Pancreas (tissue), 10 donors: ENCODE measurements at regions not wholly inside any gene's neighbourhood (a gene's known extent, or its start where the extent isn't known, plus 50 kb on each side); places are given as distances from the start of the nearest gene placed in this dataset.

Source experiments
- ATAC-seq, 4 donors: fragments of 200-7000 bp; cut with Tn5 transposase; one replicate each; pipeline versions ENCODE4 v1.8.0 to v1.9.1; 2020; ENCODE audit warnings: mild to moderate bottlenecking in 4 of 4, moderate library complexity in 4 of 4
- DNase-seq, 6 donors: peaks; one replicate each; pipeline ENCODE4 v3.0.0-alpha.2; 2020
- FAIRE-seq: peaks from 2 replicates; lab custom pipeline; 2012; peaks lifted over from hg19 to GRCh38; lab: Jason Lieb, UNC
- H3K27ac ChIP-seq, 4 donors: fragments of 200-600 bp; sonication (generic); 1 replicate in 3 of 4; 2 replicates in 1 of 4; pipeline versions ENCODE4 v1.5.0 to v1.8.0; 2020
- H3K27me3 ChIP-seq, 4 donors: fragments of 200-600 bp; one replicate each; pipeline ENCODE4 v1.8.0; 2021
- H3K36me3 ChIP-seq, 3 donors: fragments of 200-600 bp; sonication (generic) in 1 of 3; one replicate each; pipeline versions ENCODE4 v1.5.0 to v1.8.0; 2020 to 2021
- H3K4me1 ChIP-seq, 3 donors: fragments of 200-600 bp; one replicate each; pipeline ENCODE4 v1.8.0; 2021
- H3K4me3 ChIP-seq, 4 donors: fragments of 200-600 bp; sonication (generic) in 2 of 4; one replicate each; pipeline versions ENCODE4 v1.5.0 to v1.8.0; 2020 to 2021
- H3K9me3 ChIP-seq, 4 donors: fragments of 200-600 bp; one replicate each; pipeline ENCODE4 v1.8.0; 2021
- WGBS, 2 donors: extraction: QIAGEN DNeasy Blood & Tissue Kit; methylation state at CpG; one replicate each; pipeline ENCODE4 v1.1.7; 2013; 5-methylcytosine and 5-hydroxymethylcytosine counted together
- intact Hi-C, 3 donors: fragments of 100-400 bp; cut with DNase I; formaldehyde crosslinking; loops; one replicate each; pipeline versions ENCODE4 v1.11.1 to v1.14.2; 2022
- TF ChIP-seq, protein P1 (sequence below), 4 donors: fragments of 200-600 bp; sonication (generic) in 3 of 4; IDR thresholded peaks; one replicate each; pipeline versions ENCODE4 v1.5.0 to v1.8.0; 2021; ENCODE audit warnings: antibody characterized with exemption in 4 of 4
- donor health status: healthy with polysubstance abuse.
- donor health status: DM: no; HTN: no; CAD: no; lungs with moderate emphysema.
- donor health status: DM: no; HTN: no; CAD: no.
- donor health status: control.
- donor health status: control.
- donor health status: Bipolar disorder and iron deficiency.
- donor health status: DM: yes; HTN: yes; CAD: no.
- donor health status: DM: no; HTN: no; CAD: no.
- donor health status: DM: no; HTN: no; CAD: no.
- donor health status: DM: yes; HTN: yes; CAD: no.

GRCh38 chr2:120517751-120518469 is 172.0 kb downstream of the INHBB start:
- 74 to 84% methylated on average over 7 of the region's 7 CpGs for WGBS, 2 donors
- DNase-seq (peak in 1 of 6 donors; percentile 0), FAIRE-seq (no peak), ATAC-seq (no peak)
- Histone ChIP-seq H3K27me3 (peaks cover 0 to 6% (median 0%) of the 10 kb centered on the region in 4 donors), H3K9me3 (no peaks in the 10 kb centered on the region), H3K36me3 (no peaks in the 10 kb centered on the region), H3K4me3 (no peak overlapping the region), H3K4me1 (no peaks in the 10 kb centered on the region), H3K27ac (no peak overlapping the region)
- TF ChIP-seq, protein P1, sequence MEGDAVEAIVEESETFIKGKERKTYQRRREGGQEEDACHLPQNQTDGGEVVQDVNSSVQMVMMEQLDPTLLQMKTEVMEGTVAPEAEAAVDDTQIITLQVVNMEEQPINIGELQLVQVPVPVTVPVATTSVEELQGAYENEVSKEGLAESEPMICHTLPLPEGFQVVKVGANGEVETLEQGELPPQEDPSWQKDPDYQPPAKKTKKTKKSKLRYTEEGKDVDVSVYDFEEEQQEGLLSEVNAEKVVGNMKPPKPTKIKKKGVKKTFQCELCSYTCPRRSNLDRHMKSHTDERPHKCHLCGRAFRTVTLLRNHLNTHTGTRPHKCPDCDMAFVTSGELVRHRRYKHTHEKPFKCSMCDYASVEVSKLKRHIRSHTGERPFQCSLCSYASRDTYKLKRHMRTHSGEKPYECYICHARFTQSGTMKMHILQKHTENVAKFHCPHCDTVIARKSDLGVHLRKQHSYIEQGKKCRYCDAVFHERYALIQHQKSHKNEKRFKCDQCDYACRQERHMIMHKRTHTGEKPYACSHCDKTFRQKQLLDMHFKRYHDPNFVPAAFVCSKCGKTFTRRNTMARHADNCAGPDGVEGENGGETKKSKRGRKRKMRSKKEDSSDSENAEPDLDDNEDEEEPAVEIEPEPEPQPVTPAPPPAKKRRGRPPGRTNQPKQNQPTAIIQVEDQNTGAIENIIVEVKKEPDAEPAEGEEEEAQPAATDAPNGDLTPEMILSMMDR (IDR thresholded peaks at IDR 0.05): no peak
- intact Hi-C loops: loop anchor here in 1 of 3 donors (10.0 kb wide), 1 partner anchor 163 kb away; no protein-coding TSS in a partner anchor

DNA sequence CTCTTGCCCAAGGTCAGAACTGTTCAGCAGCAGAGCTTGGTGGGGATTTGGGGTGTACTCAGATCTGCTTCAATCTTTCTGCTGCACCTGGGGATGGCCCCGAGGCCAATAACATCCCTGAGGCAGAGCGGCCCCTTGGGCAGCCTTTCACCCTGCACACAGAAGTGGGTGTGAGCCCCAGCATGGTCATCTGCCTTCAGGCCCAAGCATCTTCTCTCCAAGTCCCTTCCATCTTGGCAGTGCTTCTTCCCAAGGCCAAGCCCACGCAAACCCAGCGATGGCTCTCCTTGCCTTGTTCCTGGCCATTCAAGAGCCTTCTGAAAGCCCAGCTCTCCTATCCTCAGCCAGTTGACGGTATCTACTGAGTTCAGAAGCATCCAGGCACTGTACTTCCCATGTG is 172.9 kb downstream of the INHBB start:
- DNase-seq (no peak), FAIRE-seq (no peak), ATAC-seq (no peak)
- Histone ChIP-seq H3K36me3 (no peaks in the 10 kb centered on the region), H3K27ac (no peak overlapping the region), H3K9me3 (no peaks in the 10 kb centered on the region), H3K27me3 (peaks cover 0 to 6% (median 0%) of the 10 kb centered on the region in 4 donors), H3K4me1 (no peaks in the 10 kb centered on the region), H3K4me3 (no peak overlapping the region)
- intact Hi-C loops: loop anchor here in 1 of 3 donors (10.0 kb wide), 1 partner anchor 164 kb away; no protein-coding TSS in a partner anchor
- TF ChIP-seq, protein P1 (IDR thresholded peaks at IDR 0.05): no peak
- 89 to 95% methylated on average over 5 of the region's 5 CpGs for WGBS, 2 donors

GRCh38 chr2:120519469-120519868 is 173.5 kb downstream of the INHBB start:
- FAIRE-seq: no peak
- TF ChIP-seq, protein P1 (IDR thresholded peaks at IDR 0.05): no peak

DNA sequence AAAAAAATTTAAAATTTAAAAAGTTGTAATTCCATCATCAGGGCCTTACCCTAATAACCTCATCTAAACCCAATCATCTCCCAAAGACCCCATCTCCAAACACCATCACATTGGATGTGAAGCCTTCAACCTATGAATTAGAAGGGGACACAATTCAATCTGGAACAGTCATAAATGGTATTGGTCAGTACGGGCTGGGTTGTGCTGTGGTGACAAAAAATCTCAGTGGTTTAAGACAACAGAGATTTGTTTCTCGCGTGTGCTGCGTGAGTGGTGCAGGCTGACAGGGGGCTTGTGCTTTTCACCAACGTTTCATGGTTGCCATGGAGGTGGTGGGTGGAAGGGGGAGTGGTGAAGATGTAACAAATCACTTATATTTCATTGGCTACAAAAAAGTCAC is 174.5 kb downstream of the INHBB start:
- Histone ChIP-seq H3K27me3 (peaks cover 0 to 6% (median 0%) of the 10 kb centered on the region in 4 donors), H3K27ac (no peak overlapping the region), H3K4me1 (no peaks in the 10 kb centered on the region), H3K4me3 (no peak overlapping the region), H3K36me3 (no peaks in the 10 kb centered on the region), H3K9me3 (no peaks in the 10 kb centered on the region)
- ATAC-seq (no peak), DNase-seq (no peak), FAIRE-seq (no peak)
- TF ChIP-seq, protein P1 (IDR thresholded peaks at IDR 0.05): no peak
- intact Hi-C loops: loop anchor here in 1 of 3 donors (10.0 kb wide), 1 partner anchor 176 kb away; the partner anchor contains the start of gene INHBB
- WGBS, 2 donors: 85 to 91% methylated on average over 5 of the region's 5 CpGs

More at GRCh38 chr2:120519469-120519868, 173.5 kb downstream of the INHBB start:
- Histone ChIP-seq H3K27ac (no peak overlapping the region), H3K27me3 (peaks cover 0 to 6% (median 0%) of the 10 kb centered on the region in 4 donors), H3K4me1 (no peaks in the 10 kb centered on the region), H3K4me3 (no peak overlapping the region), H3K9me3 (no peaks in the 10 kb centered on the region), H3K36me3 (no peaks in the 10 kb centered on the region)
- no peak for ATAC-seq
- no peak for DNase-seq
- intact Hi-C loops: loop anchor here in 1 of 3 donors (10.0 kb wide), 1 partner anchor 165 kb away; no protein-coding TSS in a partner anchor
- WGBS, 2 donors: 88 to 97% methylated on average over 6 of the region's 6 CpGs
